ENCODE measurements at regions not wholly inside any gene's neighbourhood (a gene's known extent, or its start where the extent isn't known, plus 50 kb on each side); places are given as distances from the start of the nearest gene placed in this dataset.

GRCh38 chr5:97549496-97549895 is 366.4 kb upstream of the RIOK2 start:
- TF ChIP-seq CTCF (IDR thresholded peaks at IDR 0.05; ENCODE audit: low read depth, low read length, missing control alignments), result no peak
- DNase-seq (ENCODE audit: low read depth), result no peak
- no peak overlapping the region for H3K4me3 ChIP-seq (ENCODE audit: low read depth, low read length)

- no peak overlapping the region for H3K4me3 ChIP-seq (ENCODE audit: low read depth, low read length)
- no peak for DNase-seq (ENCODE audit: low read depth)
- TF ChIP-seq CTCF (IDR thresholded peaks at IDR 0.05; ENCODE audit: low read depth, low read length, missing control alignments), result no peak
Observed at GRCh38 chr5:97550164-97550563, 367.1 kb upstream of the RIOK2 start.

GRCh38 chr5:97550818-97551217 is 367.8 kb upstream of the RIOK2 start:
- no peak for TF ChIP-seq CTCF (IDR thresholded peaks at IDR 0.05; ENCODE audit: low read depth, low read length, missing control alignments)
- H3K4me3 ChIP-seq (ENCODE audit: low read depth, low read length), result no peak overlapping the region

GRCh38 chr5:97553604-97554452 is 370.8 kb upstream of the RIOK2 start:
- TF ChIP-seq CTCF (IDR thresholded peaks at IDR 0.05; ENCODE audit: low read depth, low read length, missing control alignments), result no peak

More at GRCh38 chr5:97550818-97551217, 367.8 kb upstream of the RIOK2 start:
- DNase-seq (ENCODE audit: low read depth), result no peak

GRCh38 chr5:97554977-97555643 is 372.1 kb upstream of the RIOK2 start:
- DNase-seq (ENCODE audit: low read depth), result no peak

More at GRCh38 chr5:97553604-97554452, 370.8 kb upstream of the RIOK2 start:
- H3K4me3 ChIP-seq (ENCODE audit: low read depth, low read length), result no peak overlapping the region
- DNase-seq (ENCODE audit: low read depth), result no peak

GRCh38 chr5:97555644-97555981 is 372.6 kb upstream of the RIOK2 start:
- H3K4me3 ChIP-seq (ENCODE audit: low read depth, low read length), result no peak overlapping the region
- no peak for TF ChIP-seq CTCF (IDR thresholded peaks at IDR 0.05; ENCODE audit: low read depth, low read length, missing control alignments)
- DNase-seq (ENCODE audit: low read depth), result no peak

More at GRCh38 chr5:97554977-97555643, 372.1 kb upstream of the RIOK2 start:
- TF ChIP-seq CTCF (IDR thresholded peaks at IDR 0.05; ENCODE audit: low read depth, low read length, missing control alignments), result no peak
- no peak overlapping the region for H3K4me3 ChIP-seq (ENCODE audit: low read depth, low read length)

Measured in GM12864 (cell line).